ENCODE measurements at regions not wholly inside any gene's neighbourhood (a gene's known extent, or its start where the extent isn't known, plus 50 kb on each side); places are given as distances from the start of the nearest gene placed in this dataset.

DNA sequence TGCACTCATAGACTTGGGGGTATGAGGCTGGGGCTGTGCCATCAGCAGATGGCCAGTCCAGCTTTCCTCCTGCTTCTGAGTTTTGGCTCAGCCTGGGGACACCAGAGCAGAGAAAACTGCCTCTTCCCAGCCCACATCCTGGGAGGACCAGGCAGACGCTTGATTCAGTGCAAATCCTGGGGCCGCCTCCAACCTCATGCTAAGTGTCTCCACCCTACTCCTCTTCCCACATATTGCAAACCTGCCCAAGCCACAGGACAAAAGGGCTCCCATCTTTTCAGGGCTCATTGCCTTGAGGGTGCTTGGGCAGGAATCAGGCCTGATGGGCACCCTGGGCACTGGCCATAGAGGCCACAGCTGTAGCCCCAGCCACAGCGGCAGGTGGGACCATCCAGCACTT lies 79.7 kb upstream of the SHANK2 start:
- no peak for TF ChIP-seq CTCF (IDR thresholded peaks at IDR 0.05)
- no peaks in the 10 kb centered on the region for H3K27me3 ChIP-seq (ENCODE audit: low read depth)
- no peak overlapping the region for H3K27ac ChIP-seq
- DNase-seq (no peak), ATAC-seq (no peak)
- H3K9me3 ChIP-seq, result no peaks in the 10 kb centered on the region
- no peaks in the 10 kb centered on the region for H3K36me3 ChIP-seq
- no peak overlapping the region for H3K4me3 ChIP-seq
- H3K4me1 ChIP-seq, result no peaks in the 10 kb centered on the region
- intact Hi-C loops (cut with DNase I), result no loop called here

DNA sequence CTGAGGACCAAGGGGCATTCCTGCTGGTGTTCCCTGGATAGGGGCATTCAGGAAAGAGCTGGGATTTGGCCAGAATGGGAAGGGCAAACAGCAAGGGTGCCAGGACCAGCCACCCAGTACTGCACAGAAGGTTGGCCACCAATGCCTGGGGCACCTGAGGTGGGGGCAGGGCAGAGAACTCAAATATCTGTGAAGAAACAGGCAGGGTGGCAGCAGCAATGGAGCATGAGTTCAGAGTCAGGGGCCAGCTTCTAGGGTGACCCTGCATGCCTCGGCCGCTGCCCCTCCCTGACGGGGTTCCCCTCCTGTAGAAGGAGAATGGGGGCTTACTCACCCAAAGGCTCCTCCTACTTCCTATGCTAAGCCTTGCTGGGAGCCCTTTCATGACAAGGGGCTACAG lies 79.3 kb upstream of the SHANK2 start:
- DNase-seq (no peak), ATAC-seq (no peak)
- Histone ChIP-seq H3K9me3 (no peaks in the 10 kb centered on the region), H3K36me3 (no peaks in the 10 kb centered on the region), H3K4me1 (no peaks in the 10 kb centered on the region), H3K27me3 (ENCODE audit: low read depth) (no peaks in the 10 kb centered on the region), H3K27ac (no peak overlapping the region), H3K4me3 (no peak overlapping the region)
- no peak for TF ChIP-seq CTCF (IDR thresholded peaks at IDR 0.05)
- intact Hi-C loops (cut with DNase I), result no loop called here

DNA sequence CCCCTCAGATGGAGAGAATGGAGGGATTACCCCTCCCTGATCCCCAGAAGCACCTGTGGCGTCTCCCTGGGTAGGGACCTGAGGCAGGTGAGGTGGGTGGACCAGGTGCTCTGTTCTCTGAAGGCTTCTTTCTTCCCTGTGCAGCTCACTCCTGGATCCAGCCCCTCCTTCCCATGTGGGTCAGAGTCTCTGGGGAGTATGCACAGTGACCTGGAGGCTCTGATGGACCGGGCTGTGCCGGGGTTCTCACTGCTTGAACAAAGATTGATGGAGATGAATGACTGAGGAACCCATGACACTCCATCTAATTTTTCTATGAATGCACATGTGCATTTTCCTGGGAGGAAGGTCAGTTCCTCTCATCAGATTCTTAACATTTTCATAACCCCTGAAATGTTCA lies 78.6 kb upstream of the SHANK2 start:
- Histone ChIP-seq H3K4me1 (no peaks in the 10 kb centered on the region), H3K27ac (no peak overlapping the region), H3K36me3 (no peaks in the 10 kb centered on the region), H3K4me3 (no peak overlapping the region), H3K27me3 (ENCODE audit: low read depth) (no peaks in the 10 kb centered on the region), H3K9me3 (no peaks in the 10 kb centered on the region)
- TF ChIP-seq CTCF (IDR thresholded peaks at IDR 0.05), result no peak
- ATAC-seq (no peak), DNase-seq (no peak)
- intact Hi-C loops (cut with DNase I), result no loop called here

- no peak for TF ChIP-seq CTCF (IDR thresholded peaks at IDR 0.05)
- intact Hi-C loops (cut with DNase I), result no loop called here
- Histone ChIP-seq H3K36me3 (no peaks in the 10 kb centered on the region), H3K27me3 (ENCODE audit: low read depth) (no peaks in the 10 kb centered on the region), H3K27ac (no peak overlapping the region), H3K9me3 (no peaks in the 10 kb centered on the region), H3K4me3 (no peak overlapping the region), H3K4me1 (no peaks in the 10 kb centered on the region)
- ATAC-seq, result no peak
- DNase-seq, result no peak
Observed at GRCh38 chr11:71330349-71330748, 78.0 kb upstream of the SHANK2 start.

- no peaks in the 10 kb centered on the region for H3K36me3 ChIP-seq
- intact Hi-C loops (cut with DNase I), result no loop called here
- H3K4me1 ChIP-seq, result no peaks in the 10 kb centered on the region
- no peak overlapping the region for H3K4me3 ChIP-seq
- DNase-seq (no peak), ATAC-seq (no peak)
- H3K27ac ChIP-seq, result no peak overlapping the region
- no peaks in the 10 kb centered on the region for H3K9me3 ChIP-seq
- TF ChIP-seq CTCF (IDR thresholded peaks at IDR 0.05), result no peak
- no peaks in the 10 kb centered on the region for H3K27me3 ChIP-seq (ENCODE audit: low read depth)
Observed at GRCh38 chr11:71329786-71330185, 77.4 kb upstream of the SHANK2 start.

DNA sequence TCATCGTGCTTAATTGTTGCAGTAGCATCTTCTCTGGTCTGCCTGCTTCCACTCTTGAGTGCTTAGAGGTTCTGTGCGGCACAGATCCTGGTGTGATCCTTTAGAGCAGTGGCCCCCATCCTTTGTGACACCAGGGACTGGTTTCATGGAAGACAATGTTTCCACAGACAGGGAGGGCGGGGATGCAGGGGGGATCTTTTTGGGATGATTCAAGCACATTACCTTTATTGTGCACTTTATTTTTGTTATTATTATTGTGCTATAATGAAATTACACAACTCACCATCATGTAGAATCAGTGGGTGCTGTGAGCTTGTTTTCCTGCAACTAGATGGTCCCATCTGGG lies 76.8 kb upstream of the SHANK2 start:
- no peak for DNase-seq
- Histone ChIP-seq H3K27me3 (ENCODE audit: low read depth) (no peaks in the 10 kb centered on the region), H3K27ac (no peak overlapping the region), H3K4me1 (no peaks in the 10 kb centered on the region), H3K9me3 (no peaks in the 10 kb centered on the region), H3K36me3 (no peaks in the 10 kb centered on the region), H3K4me3 (no peak overlapping the region)
- intact Hi-C loops (cut with DNase I), result no loop called here
- TF ChIP-seq CTCF (IDR thresholded peaks at IDR 0.05), result no peak
- ATAC-seq, result no peak
